GM12878 (cell line): ENCODE measurements at regions not wholly inside any gene's neighbourhood (a gene's known extent, or its start where the extent isn't known, plus 50 kb on each side); places are given as distances from the start of the nearest gene placed in this dataset.

ENCODE experiments used
- ATAC-seq: fragments of 200-7000 bp; cut with Tn5 transposase; 3 replicates; pipeline ENCODE4 v1.9.1; 2020; ENCODE audit warnings: mild to moderate bottlenecking, moderate library complexity
- BruUV-seq: library from RNA; stranded (reverse); fragments of 400-500 nt; replicated peaks from 2 replicates; lab custom pipeline; 2021; lab: Mats Ljungman, UMichigan
- CTCF ChIA-PET: fragments of 300-600 bp; sonication (Branson Sonifier 250); formaldehyde crosslinking; extraction: SDS; loops from one replicate; lab custom pipeline; 2021; ENCODE audit warnings: inconsistent platforms; lab: Yijun Ruan, JAX
- POLR2A ChIA-PET: fragments of 350-600 bp; formaldehyde crosslinking; extraction: SDS; loops from one replicate; lab custom pipeline; 2021; ENCODE audit warnings: inconsistent platforms; lab: Charles Lee
- RAD21 ChIA-PET: fragments of 300-600 bp; sonication (Branson Sonifier 250); formaldehyde crosslinking; loops from one replicate; lab custom pipeline; 2023; ENCODE audit warnings: antibody characterized with exemption; ENCODE audit not compliant: unreplicated experiment; lab: Charles Lee
- SMC1A ChIA-PET: fragments of 300-600 bp; sonication (Branson Sonifier 250); formaldehyde crosslinking; loops from one replicate; lab custom pipeline; 2023; ENCODE audit not compliant: unreplicated experiment, uncharacterized antibody; lab: Charles Lee
- DNase-seq: peaks from one replicate; pipeline ENCODE4 v3.0.0-alpha.2; 2011; ENCODE audit warnings: low read depth, low spot score
- FAIRE-seq: peaks from 3 replicates; lab custom pipeline; 2011; peaks lifted over from hg19 to GRCh38; lab: Jason Lieb, UNC
- H2AFZ ChIP-seq: 2 replicates; pipeline ENCODE4 v1.6.0; 2011; ENCODE audit warnings: low read depth, low read length, control low read depth; ENCODE audit not compliant: control insufficient read depth
- H3K27ac ChIP-seq: 2 replicates; pipeline ENCODE4 v1.5.1; 2011; ENCODE audit warnings: control low read depth; ENCODE audit not compliant: control insufficient read depth, insufficient read depth
- H3K27me3 ChIP-seq, 2 experiments: replicated peaks in 1 of 2; 2 replicates each; pipeline versions ENCODE4 v1.6.0 to v1.6.1; 2011; ENCODE audit warnings: low read length in 1 of 2; ENCODE audit not compliant: control insufficient read depth in 2 of 2, insufficient read depth in 2 of 2
- H3K36me3 ChIP-seq, 2 experiments: 2 replicates each; pipeline ENCODE4 v1.5.1; 2011; ENCODE audit warnings: low read length in 1 of 2; ENCODE audit not compliant: control insufficient read depth in 2 of 2, insufficient read depth in 2 of 2
- H3K4me1 ChIP-seq: 2 replicates; pipeline ENCODE4 v1.6.1; 2011; ENCODE audit warnings: mild to moderate bottlenecking, low read length, moderate library complexity, mixed read lengths; ENCODE audit not compliant: control insufficient read depth, insufficient read depth
- H3K4me2 ChIP-seq: 2 replicates; pipeline ENCODE4 v1.6.0; 2011; ENCODE audit warnings: control low read depth; ENCODE audit not compliant: control insufficient read depth, insufficient read depth
- H3K4me3 ChIP-seq: fragments of 200-600 bp; sonication (generic); 2 replicates; pipeline ENCODE4 v1.5.1; 2016
- H3K79me2 ChIP-seq: 2 replicates; pipeline ENCODE4 v1.6.0; 2011; ENCODE audit warnings: low read length; ENCODE audit not compliant: control insufficient read depth, insufficient read depth
- H3K9ac ChIP-seq: 2 replicates; pipeline ENCODE4 v1.8.0; 2011; ENCODE audit warnings: low read length, control low read depth, mixed read lengths; ENCODE audit not compliant: control insufficient read depth, insufficient read depth
- H3K9me3 ChIP-seq: replicated peaks from 3 replicates; pipeline ENCODE4 v1.5.1; 2011; ENCODE audit warnings: mild to moderate bottlenecking, low read length; ENCODE audit not compliant: control insufficient read depth, insufficient read depth
- H4K20me1 ChIP-seq: 2 replicates; pipeline ENCODE4 v1.6.0; 2011; ENCODE audit not compliant: control insufficient read depth, insufficient read depth
- CHD2 ChIP-seq: IDR thresholded peaks from 2 replicates; pipeline ENCODE4 v1.6.1; 2011; ENCODE audit warnings: low read depth, low read length, improper control_type of control experiment, borderline replicate concordance
- WGBS: methylation state at CpG from one replicate; pipeline ENCODE4 v1.1.6; 2016; ENCODE audit warnings: low lambda C conversion rate; ENCODE audit not compliant: insufficient replicate concordance, insufficient coverage; ENCODE audit errors: missing lambda C conversion rate; 5-methylcytosine and 5-hydroxymethylcytosine counted together
- in situ Hi-C: fragments of 300-500 bp; cut with MboI; formaldehyde crosslinking; loops from 9 replicates; pipeline ENCODE4 v1.14.3; 2018; ENCODE audit warnings: mixed read lengths
- intact Hi-C: fragments of 100-400 bp; cut with micrococcal nuclease; formaldehyde crosslinking; loops from one replicate; pipeline ENCODE4 v1.14.2; 2022; ENCODE audit not compliant: unreplicated experiment
- TF ChIP-seq, protein P1 (sequence below): fragments of 450-650 bp; IDR thresholded peaks from 2 replicates; pipeline ENCODE4 v1.6.1; 2017; ENCODE audit warnings: mild to moderate bottlenecking, low read depth, inconsistent platforms; ENCODE audit not compliant: poor library complexity, severe bottlenecking
- TF ChIP-seq, protein P2 (sequence below): fragments of 450-650 bp; IDR thresholded peaks from 2 replicates; pipeline ENCODE4 v1.6.1; 2014; ENCODE audit warnings: mild to moderate bottlenecking
- TF ChIP-seq, protein P3 (sequence below): fragments of 450-650 bp; formaldehyde crosslinking; IDR thresholded peaks from 2 replicates; pipeline ENCODE4 v1.4.0; 2020; ENCODE audit warnings: mild to moderate bottlenecking, moderate library complexity
- TF ChIP-seq, protein P4 (sequence below): fragments of 450-650 bp; IDR thresholded peaks from 2 replicates; pipeline ENCODE4 v1.6.1; 2017; ENCODE audit warnings: antibody characterized with exemption, mild to moderate bottlenecking, moderate library complexity
- TF ChIP-seq, protein P5 (sequence below): fragments of 450-650 bp; IDR thresholded peaks from 2 replicates; pipeline ENCODE4 v1.6.1; 2017; ENCODE audit warnings: mild to moderate bottlenecking, moderate library complexity

DNA sequence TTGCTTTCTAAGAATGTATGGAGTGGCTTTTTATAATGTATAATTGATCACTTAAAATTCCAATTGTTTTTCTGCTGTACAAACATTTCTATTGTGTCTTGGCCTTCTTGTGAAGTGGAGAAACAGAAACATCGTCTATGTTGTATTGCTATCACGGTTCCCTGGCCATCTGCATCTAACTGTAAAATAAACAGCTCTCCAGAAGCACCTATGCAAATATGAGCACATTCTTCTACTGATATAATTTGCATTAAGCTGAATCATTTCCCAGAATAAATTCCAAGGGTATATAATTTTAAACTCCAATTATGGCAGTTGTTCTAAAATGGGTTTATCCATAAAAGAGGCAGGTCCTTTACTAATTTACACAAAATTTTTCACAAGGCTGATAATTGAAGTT lies 261.6 kb upstream of the STS start:
- Histone ChIP-seq H3K79me2 (no peaks in the 10 kb centered on the region), H2AFZ (no peak overlapping the region), H3K27me3 (no peaks in the 10 kb centered on the region), H3K9me3 (no peaks in the 10 kb centered on the region), H3K4me1 (no peaks in the 10 kb centered on the region), H3K4me3 (no peak overlapping the region), H3K36me3 (no peaks in the 10 kb centered on the region), H4K20me1 (no peaks in the 10 kb centered on the region), H3K27ac (no peak overlapping the region), H3K9ac (no peak overlapping the region), H3K4me2 (no peak overlapping the region)
- intact Hi-C loops: no loop called here
- ChIA-PET CTCF (interaction anchor here (1.5 kb wide), 1 partner anchor 20 kb away, joined by 3 read pairs; no protein-coding TSS in a partner anchor), SMC1A (no interaction called here), RAD21 (no interaction called here), POLR2A (no interaction called here)
- TF ChIP-seq, protein P1, sequence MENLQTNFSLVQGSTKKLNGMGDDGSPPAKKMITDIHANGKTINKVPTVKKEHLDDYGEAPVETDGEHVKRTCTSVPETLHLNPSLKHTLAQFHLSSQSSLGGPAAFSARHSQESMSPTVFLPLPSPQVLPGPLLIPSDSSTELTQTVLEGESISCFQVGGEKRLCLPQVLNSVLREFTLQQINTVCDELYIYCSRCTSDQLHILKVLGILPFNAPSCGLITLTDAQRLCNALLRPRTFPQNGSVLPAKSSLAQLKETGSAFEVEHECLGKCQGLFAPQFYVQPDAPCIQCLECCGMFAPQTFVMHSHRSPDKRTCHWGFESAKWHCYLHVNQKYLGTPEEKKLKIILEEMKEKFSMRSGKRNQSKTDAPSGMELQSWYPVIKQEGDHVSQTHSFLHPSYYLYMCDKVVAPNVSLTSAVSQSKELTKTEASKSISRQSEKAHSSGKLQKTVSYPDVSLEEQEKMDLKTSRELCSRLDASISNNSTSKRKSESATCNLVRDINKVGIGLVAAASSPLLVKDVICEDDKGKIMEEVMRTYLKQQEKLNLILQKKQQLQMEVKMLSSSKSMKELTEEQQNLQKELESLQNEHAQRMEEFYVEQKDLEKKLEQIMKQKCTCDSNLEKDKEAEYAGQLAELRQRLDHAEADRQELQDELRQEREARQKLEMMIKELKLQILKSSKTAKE: no peak
- no peak for TF ChIP-seq CHD2
- TF ChIP-seq, protein P2, sequence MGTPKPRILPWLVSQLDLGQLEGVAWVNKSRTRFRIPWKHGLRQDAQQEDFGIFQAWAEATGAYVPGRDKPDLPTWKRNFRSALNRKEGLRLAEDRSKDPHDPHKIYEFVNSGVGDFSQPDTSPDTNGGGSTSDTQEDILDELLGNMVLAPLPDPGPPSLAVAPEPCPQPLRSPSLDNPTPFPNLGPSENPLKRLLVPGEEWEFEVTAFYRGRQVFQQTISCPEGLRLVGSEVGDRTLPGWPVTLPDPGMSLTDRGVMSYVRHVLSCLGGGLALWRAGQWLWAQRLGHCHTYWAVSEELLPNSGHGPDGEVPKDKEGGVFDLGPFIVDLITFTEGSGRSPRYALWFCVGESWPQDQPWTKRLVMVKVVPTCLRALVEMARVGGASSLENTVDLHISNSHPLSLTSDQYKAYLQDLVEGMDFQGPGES: no peak
- TF ChIP-seq, protein P3, sequence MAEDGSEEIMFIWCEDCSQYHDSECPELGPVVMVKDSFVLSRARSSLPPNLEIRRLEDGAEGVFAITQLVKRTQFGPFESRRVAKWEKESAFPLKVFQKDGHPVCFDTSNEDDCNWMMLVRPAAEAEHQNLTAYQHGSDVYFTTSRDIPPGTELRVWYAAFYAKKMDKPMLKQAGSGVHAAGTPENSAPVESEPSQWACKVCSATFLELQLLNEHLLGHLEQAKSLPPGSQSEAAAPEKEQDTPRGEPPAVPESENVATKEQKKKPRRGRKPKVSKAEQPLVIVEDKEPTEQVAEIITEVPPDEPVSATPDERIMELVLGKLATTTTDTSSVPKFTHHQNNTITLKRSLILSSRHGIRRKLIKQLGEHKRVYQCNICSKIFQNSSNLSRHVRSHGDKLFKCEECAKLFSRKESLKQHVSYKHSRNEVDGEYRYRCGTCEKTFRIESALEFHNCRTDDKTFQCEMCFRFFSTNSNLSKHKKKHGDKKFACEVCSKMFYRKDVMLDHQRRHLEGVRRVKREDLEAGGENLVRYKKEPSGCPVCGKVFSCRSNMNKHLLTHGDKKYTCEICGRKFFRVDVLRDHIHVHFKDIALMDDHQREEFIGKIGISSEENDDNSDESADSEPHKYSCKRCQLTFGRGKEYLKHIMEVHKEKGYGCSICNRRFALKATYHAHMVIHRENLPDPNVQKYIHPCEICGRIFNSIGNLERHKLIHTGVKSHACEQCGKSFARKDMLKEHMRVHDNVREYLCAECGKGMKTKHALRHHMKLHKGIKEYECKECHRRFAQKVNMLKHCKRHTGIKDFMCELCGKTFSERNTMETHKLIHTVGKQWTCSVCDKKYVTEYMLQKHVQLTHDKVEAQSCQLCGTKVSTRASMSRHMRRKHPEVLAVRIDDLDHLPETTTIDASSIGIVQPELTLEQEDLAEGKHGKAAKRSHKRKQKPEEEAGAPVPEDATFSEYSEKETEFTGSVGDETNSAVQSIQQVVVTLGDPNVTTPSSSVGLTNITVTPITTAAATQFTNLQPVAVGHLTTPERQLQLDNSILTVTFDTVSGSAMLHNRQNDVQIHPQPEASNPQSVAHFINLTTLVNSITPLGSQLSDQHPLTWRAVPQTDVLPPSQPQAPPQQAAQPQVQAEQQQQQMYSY (CRISPR knock-in tag): no peak
- TF ChIP-seq, protein P4, sequence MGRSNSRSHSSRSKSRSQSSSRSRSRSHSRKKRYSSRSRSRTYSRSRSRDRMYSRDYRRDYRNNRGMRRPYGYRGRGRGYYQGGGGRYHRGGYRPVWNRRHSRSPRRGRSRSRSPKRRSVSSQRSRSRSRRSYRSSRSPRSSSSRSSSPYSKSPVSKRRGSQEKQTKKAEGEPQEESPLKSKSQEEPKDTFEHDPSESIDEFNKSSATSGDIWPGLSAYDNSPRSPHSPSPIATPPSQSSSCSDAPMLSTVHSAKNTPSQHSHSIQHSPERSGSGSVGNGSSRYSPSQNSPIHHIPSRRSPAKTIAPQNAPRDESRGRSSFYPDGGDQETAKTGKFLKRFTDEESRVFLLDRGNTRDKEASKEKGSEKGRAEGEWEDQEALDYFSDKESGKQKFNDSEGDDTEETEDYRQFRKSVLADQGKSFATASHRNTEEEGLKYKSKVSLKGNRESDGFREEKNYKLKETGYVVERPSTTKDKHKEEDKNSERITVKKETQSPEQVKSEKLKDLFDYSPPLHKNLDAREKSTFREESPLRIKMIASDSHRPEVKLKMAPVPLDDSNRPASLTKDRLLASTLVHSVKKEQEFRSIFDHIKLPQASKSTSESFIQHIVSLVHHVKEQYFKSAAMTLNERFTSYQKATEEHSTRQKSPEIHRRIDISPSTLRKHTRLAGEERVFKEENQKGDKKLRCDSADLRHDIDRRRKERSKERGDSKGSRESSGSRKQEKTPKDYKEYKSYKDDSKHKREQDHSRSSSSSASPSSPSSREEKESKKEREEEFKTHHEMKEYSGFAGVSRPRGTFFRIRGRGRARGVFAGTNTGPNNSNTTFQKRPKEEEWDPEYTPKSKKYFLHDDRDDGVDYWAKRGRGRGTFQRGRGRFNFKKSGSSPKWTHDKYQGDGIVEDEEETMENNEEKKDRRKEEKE: no peak
- TF ChIP-seq, protein P5, sequence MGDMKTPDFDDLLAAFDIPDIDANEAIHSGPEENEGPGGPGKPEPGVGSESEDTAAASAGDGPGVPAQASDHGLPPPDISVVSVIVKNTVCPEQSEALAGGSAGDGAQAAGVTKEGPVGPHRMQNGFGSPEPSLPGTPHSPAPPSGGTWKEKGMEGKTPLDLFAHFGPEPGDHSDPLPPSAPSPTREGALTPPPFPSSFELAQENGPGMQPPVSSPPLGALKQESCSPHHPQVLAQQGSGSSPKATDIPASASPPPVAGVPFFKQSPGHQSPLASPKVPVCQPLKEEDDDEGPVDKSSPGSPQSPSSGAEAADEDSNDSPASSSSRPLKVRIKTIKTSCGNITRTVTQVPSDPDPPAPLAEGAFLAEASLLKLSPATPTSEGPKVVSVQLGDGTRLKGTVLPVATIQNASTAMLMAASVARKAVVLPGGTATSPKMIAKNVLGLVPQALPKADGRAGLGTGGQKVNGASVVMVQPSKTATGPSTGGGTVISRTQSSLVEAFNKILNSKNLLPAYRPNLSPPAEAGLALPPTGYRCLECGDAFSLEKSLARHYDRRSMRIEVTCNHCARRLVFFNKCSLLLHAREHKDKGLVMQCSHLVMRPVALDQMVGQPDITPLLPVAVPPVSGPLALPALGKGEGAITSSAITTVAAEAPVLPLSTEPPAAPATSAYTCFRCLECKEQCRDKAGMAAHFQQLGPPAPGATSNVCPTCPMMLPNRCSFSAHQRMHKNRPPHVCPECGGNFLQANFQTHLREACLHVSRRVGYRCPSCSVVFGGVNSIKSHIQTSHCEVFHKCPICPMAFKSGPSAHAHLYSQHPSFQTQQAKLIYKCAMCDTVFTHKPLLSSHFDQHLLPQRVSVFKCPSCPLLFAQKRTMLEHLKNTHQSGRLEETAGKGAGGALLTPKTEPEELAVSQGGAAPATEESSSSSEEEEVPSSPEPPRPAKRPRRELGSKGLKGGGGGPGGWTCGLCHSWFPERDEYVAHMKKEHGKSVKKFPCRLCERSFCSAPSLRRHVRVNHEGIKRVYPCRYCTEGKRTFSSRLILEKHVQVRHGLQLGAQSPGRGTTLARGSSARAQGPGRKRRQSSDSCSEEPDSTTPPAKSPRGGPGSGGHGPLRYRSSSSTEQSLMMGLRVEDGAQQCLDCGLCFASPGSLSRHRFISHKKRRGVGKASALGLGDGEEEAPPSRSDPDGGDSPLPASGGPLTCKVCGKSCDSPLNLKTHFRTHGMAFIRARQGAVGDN: no peak
- in situ Hi-C loops: no loop called here
- 0% methylated on average over 2 of the region's 2 CpGs for WGBS
- DNase-seq (no peak), ATAC-seq (no peak), FAIRE-seq (no peak)
- BruUV-seq: no TSS peak
